Ovary (tissue), 3 donors: ENCODE measurements at regions not wholly inside any gene's neighbourhood (a gene's known extent, or its start where the extent isn't known, plus 50 kb on each side); places are given as distances from the start of the nearest gene placed in this dataset.

ENCODE experiments used
- CTCF ChIP-seq, 3 donors: fragments of 450-650 bp in 2 of 3; fragments of 200-600 bp in 1 of 3; IDR thresholded peaks; one replicate each; pipeline versions ENCODE4 v1.5.1 to v1.8.0; 2016 to 2022; ENCODE audit warnings: antibody characterized with exemption in 3 of 3, mild to moderate bottlenecking in 1 of 3
- EP300 ChIP-seq: sonication (generic); formaldehyde crosslinking; IDR thresholded peaks from one replicate; pipeline ENCODE4 v1.6.1; 2017; ENCODE audit warnings: antibody characterized with exemption
- POLR2A ChIP-seq: fragments of 450-650 bp; IDR thresholded peaks from one replicate; pipeline ENCODE4 v1.6.1; 2017; ENCODE audit warnings: antibody characterized with exemption, mild to moderate bottlenecking, moderate library complexity
- donor health status: DM: no; HTN: no; CAD: no.

- TF ChIP-seq CTCF (IDR thresholded peaks at IDR 0.05) = no peak
- no peak for TF ChIP-seq POLR2A
- no peak for TF ChIP-seq EP300
Observed at GRCh38 chr1:166368030-166368429, 201.2 kb upstream of the FAM78B start.
